HG02763 (cell line): ENCODE measurements at regions not wholly inside any gene's neighbourhood (a gene's known extent, or its start where the extent isn't known, plus 50 kb on each side); places are given as distances from the start of the nearest gene placed in this dataset.
A peak's percentile ranks its signal among the peaks of the same experiment; 100 is the strongest.

Experiments
- ATAC-seq: cut with Tn5 transposase; IDR thresholded peaks from one replicate; pipeline ENCODE4 v1.9.1; 2021; ENCODE audit warnings: mild to moderate bottlenecking, moderate library complexity; ENCODE audit not compliant: unreplicated experiment

- ATAC-seq, result no peak
These were observed 516.7 kb upstream of the CELF2 start for GRCh38 chr10:10500937-10501336.

GRCh38 chr10:10503772-10504171, 513.9 kb upstream of the CELF2 start:
- no peak for ATAC-seq

- no peak for ATAC-seq
These were observed 509.5 kb upstream of the CELF2 start for GRCh38 chr10:10508211-10508610.

- ATAC-seq, result no peak
These were observed 507.5 kb upstream of the CELF2 start for GRCh38 chr10:10510179-10510578.

- no peak for ATAC-seq
These were observed 504.6 kb upstream of the CELF2 start for GRCh38 chr10:10513067-10513466.

GRCh38 chr10:10513898-10514297, 503.8 kb upstream of the CELF2 start:
- ATAC-seq, result no peak

- ATAC-seq, result no peak
These were observed 502.9 kb upstream of the CELF2 start for GRCh38 chr10:10514797-10515196.

GRCh38 chr10:10515479-10516204, 502.0 kb upstream of the CELF2 start:
- no peak for ATAC-seq

- ATAC-seq, result no peak
These were observed 501.1 kb upstream of the CELF2 start for GRCh38 chr10:10516346-10517130.

- no peak for ATAC-seq
These were observed 499.8 kb upstream of the CELF2 start for GRCh38 chr10:10517866-10518265.

GRCh38 chr10:10519674-10520073, 498.0 kb upstream of the CELF2 start:
- no peak for ATAC-seq

- peak; percentile 84 for ATAC-seq
These were observed 496.9 kb upstream of the CELF2 start for GRCh38 chr10:10520491-10521385.

- no peak for ATAC-seq
These were observed 490.8 kb upstream of the CELF2 start for GRCh38 chr10:10526846-10527245.

- ATAC-seq, result no peak
These were observed 489.7 kb upstream of the CELF2 start for GRCh38 chr10:10527861-10528562.

GRCh38 chr10:10528563-10528910, 489.1 kb upstream of the CELF2 start:
- no peak for ATAC-seq

GRCh38 chr10:10530313-10530712, 487.4 kb upstream of the CELF2 start:
- no peak for ATAC-seq

- no peak for ATAC-seq
These were observed 485.4 kb upstream of the CELF2 start for GRCh38 chr10:10532236-10532635.

- ATAC-seq, result no peak
These were observed 484.8 kb upstream of the CELF2 start for GRCh38 chr10:10532826-10533225.

GRCh38 chr10:10533437-10533836, 484.2 kb upstream of the CELF2 start:
- ATAC-seq, result no peak

- ATAC-seq, result no peak
These were observed 479.3 kb upstream of the CELF2 start for GRCh38 chr10:10538326-10538725.

- ATAC-seq, result no peak
These were observed 477.3 kb upstream of the CELF2 start for GRCh38 chr10:10540398-10540797.
